ENCODE measurements at regions not wholly inside any gene's neighbourhood (a gene's known extent, or its start where the extent isn't known, plus 50 kb on each side); places are given as distances from the start of the nearest gene placed in this dataset.

GRCh38 chr17:77376795-77377709 is 236.3 kb downstream of the SEC14L1 start (continued):
- TF ChIP-seq NBN (conservative IDR thresholded peaks at IDR 0.05), result no peak
- TF ChIP-seq ZBTB25 (CRISPR knock-in tag; IDR thresholded peaks at IDR 0.05), result no peak
- peak; percentile 61 for TF ChIP-seq ZBTB7B (CRISPR knock-in tag; IDR thresholded peaks at IDR 0.05)
- peak; percentile 75; the same call in 1 of the 2 replicates for TF ChIP-seq ZNF12 (CRISPR knock-in tag; IDR thresholded peaks at IDR 0.05)
- TF ChIP-seq HHEX (CRISPR knock-in tag; IDR thresholded peaks at IDR 0.05), result no peak
- TF ChIP-seq SP1 (IDR thresholded peaks at IDR 0.05), result no peak
- TF ChIP-seq SP1 (CRISPR knock-in tag; IDR thresholded peaks at IDR 0.05), result 0 out of 2 replicates have a peak, but pooled peaks have one; percentile 4
- no peak for TF ChIP-seq ZNF629 (CRISPR knock-in tag; conservative IDR thresholded peaks at IDR 0.05)
- TF ChIP-seq SKIL (CRISPR knock-in tag; IDR thresholded peaks at IDR 0.05; ENCODE audit: borderline replicate concordance), result no peak
- TF ChIP-seq ZKSCAN1 (IDR thresholded peaks at IDR 0.05; ENCODE audit: low read length), result no peak
- TF ChIP-seq RXRA (CRISPR knock-in tag; IDR thresholded peaks at IDR 0.05), result peak; percentile 62; the same call in 1 of the 2 replicates
- TF ChIP-seq ZBTB42 (CRISPR knock-in tag; IDR thresholded peaks at IDR 0.05), result no peak
- no peak for TF ChIP-seq ZBTB44 (CRISPR knock-in tag; IDR thresholded peaks at IDR 0.05)
- TF ChIP-seq ZNF496 (CRISPR knock-in tag; IDR thresholded peaks at IDR 0.05; ENCODE audit: insufficient replicate concordance), result no peak
- TF ChIP-seq ZNF331 (CRISPR knock-in tag; IDR thresholded peaks at IDR 0.05), result peak; percentile 79
- TF ChIP-seq ZNF124 (CRISPR knock-in tag; IDR thresholded peaks at IDR 0.05), result 0 out of 2 replicates have a peak, but pooled peaks have one; percentile 54
- peak; percentile 34; the same call in 1 of the 2 replicates for TF ChIP-seq NR2C2 (CRISPR knock-in tag; IDR thresholded peaks at IDR 0.05; ENCODE audit: borderline replicate concordance)
- 0 out of 2 replicates have a peak, but pooled peaks have one; percentile 32 for TF ChIP-seq SALL2 (CRISPR knock-in tag; IDR thresholded peaks at IDR 0.05)
- peak; percentile 39; the same call in 1 of the 2 replicates for TF ChIP-seq ZNF644 (CRISPR knock-in tag; IDR thresholded peaks at IDR 0.05; ENCODE audit: low read depth)
- peak; percentile 64 for TF ChIP-seq CEBPG (CRISPR knock-in tag; IDR thresholded peaks at IDR 0.05)
- no peak for TF ChIP-seq ZNF773 (CRISPR knock-in tag; IDR thresholded peaks at IDR 0.05; ENCODE audit: borderline replicate concordance)
- no peak for TF ChIP-seq ZNF256 (CRISPR knock-in tag; conservative IDR thresholded peaks at IDR 0.05)
- no peak for TF ChIP-seq ADNP (CRISPR knock-in tag; IDR thresholded peaks at IDR 0.05)
- TF ChIP-seq ZNF234 (CRISPR knock-in tag; conservative IDR thresholded peaks at IDR 0.05), result no peak
- TF ChIP-seq ZNF281 (CRISPR knock-in tag; IDR thresholded peaks at IDR 0.05; ENCODE audit: borderline replicate concordance), result peak; percentile 57; the same call in 1 of the 2 replicates

Data from HepG2 (cell line).